NCI-H526 (cell line): ENCODE measurements at regions not wholly inside any gene's neighbourhood (a gene's known extent, or its start where the extent isn't known, plus 50 kb on each side); places are given as distances from the start of the nearest gene placed in this dataset.

ENCODE experiments used
- DNase-seq, 2 experiments: peaks; one replicate each; lab custom pipeline; 2025; lab: John Stamatoyannopoulos, UW

DNA sequence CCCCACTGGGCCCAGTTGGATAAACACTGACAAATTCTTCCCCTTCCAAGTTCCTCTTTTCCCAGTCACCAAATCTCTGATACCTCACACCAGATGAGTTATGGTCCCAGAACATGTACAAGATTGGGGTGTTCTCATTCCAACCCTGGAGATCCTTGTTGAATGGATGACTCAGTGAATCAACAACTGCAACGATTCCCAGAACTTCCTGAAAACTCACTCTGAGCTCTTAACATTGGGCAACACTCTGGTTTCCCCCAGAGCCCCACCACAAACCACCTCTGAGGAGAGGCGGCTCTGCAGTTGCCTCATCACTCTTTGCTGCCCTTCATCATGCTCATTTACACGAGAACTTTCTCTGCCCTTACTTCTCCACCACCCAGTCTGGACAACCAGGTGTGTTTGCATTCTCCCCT lies 115.2 kb downstream of the MRPL14 start:
- DNase-seq: no peak

- no peak for DNase-seq
Measured at GRCh38 chr6:44011350-44011920, 115.8 kb downstream of the MRPL14 start.

GRCh38 chr6:44010411-44011349 lies 116.6 kb downstream of the MRPL14 start:
- DNase-seq: no peak

- DNase-seq: no peak
Measured at GRCh38 chr6:44009425-44010321, 117.6 kb downstream of the MRPL14 start.

- DNase-seq: no peak
Measured at GRCh38 chr6:44008821-44009370, 118.4 kb downstream of the MRPL14 start.

DNA sequence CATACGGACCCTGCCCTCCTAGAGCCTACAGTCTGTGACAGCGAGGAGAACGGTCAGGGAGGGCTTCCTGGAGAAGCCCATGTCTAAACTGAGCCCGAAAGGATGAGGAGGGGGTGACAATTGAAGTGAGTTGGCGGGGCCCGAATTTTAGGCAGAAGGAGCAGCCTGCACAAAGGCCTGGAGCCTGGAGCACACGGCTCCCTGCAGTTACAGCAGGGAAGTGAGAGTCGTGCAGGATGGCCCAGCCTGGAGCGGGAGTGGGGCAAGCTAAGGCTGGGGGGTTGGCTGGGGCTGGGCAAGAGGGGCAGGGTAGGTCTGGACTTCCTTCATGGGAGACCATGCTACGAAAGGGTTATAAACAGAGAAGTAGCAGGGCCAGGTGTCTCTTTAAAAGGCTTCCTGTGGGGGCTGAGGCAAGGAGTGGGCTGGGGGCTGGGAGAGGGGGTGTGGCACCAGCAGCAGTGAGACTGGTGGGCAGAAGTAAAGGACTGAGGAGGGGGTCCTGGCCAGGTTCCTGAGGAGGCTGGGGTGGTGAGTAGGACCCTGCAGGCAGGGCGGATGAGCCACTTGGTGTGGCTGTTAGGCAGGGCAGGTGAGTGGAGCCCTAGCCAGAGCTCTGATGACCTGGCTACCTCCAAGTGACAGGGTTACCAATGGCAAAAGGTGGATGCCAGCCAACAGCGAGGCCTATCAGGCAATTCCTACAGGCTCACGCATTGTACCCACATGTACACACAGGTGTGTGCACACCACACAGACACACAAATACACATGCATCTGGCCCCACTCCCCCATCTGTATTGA lies 119.2 kb downstream of the MRPL14 start:
- DNase-seq: no peak

GRCh38 chr6:44006872-44007303 lies 120.4 kb downstream of the MRPL14 start:
- no peak for DNase-seq

GRCh38 chr6:44006123-44006871 lies 121.0 kb downstream of the MRPL14 start:
- no peak for DNase-seq

- no peak for DNase-seq
Measured at GRCh38 chr6:44005507-44005903, 121.7 kb downstream of the MRPL14 start.

DNA sequence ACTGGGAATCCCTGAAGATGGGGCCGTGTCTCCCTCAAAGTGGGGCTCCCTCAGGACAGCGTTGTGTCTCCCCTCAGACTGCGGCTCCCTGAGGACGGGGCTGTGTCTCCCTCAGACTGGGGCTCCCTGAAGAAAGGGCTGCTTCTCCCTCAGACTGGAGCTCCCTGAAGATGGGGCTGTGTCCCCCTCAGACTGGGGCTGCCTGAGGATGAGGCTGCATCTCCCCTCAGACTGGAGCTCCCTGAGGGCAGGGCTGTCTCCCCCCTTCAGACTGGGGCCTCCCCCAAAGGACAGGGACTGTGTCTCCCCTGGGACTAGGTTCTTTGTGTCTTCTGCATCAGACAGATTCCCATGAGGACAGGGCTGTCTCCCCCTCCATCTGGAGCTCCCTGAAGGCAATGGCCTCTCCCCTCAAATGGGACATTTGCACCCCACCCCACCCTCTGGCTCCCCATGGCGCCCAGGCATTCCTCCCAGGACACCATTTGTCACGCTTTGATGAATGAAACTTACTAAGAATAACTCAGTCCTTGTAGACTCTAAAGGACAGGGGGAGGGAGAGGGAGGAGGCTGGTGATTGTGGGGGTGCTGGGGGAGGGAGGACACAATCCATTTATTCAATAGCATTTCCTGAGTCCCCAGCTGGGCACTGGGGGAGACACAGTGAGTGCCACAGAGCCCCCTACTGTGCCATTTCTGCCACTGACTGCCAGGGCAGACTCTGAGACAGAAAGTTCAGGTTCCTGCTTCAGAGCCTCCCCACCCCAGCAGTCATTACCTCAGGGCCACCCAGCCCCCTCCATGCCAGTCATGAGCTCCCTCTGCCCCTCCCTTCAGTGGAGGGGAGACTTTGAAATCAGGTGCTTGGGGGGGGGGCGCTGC lies 122.4 kb downstream of the MRPL14 start:
- peak in 1 of 2 experiments; percentile 20 for DNase-seq

DNA sequence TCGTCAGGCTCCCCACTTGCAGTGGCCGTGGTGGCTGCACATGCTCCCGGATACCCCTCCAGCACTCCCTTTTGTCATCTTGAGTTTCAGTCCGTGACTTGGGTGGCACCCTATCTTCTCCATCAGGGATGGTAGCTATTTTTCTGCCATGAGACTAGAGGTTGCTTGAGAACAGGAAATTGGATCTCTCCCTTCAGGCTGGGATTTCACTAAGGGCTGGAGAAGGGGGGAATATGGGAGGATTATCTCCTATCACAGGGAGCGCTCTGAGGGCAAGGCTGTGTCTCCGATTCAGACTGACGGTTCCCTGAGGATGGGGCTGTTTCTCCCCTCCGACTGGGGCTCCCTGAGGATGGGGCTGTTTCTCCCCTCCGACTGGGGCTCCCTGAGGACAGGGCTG lies 123.1 kb downstream of the MRPL14 start:
- no peak for DNase-seq

DNA sequence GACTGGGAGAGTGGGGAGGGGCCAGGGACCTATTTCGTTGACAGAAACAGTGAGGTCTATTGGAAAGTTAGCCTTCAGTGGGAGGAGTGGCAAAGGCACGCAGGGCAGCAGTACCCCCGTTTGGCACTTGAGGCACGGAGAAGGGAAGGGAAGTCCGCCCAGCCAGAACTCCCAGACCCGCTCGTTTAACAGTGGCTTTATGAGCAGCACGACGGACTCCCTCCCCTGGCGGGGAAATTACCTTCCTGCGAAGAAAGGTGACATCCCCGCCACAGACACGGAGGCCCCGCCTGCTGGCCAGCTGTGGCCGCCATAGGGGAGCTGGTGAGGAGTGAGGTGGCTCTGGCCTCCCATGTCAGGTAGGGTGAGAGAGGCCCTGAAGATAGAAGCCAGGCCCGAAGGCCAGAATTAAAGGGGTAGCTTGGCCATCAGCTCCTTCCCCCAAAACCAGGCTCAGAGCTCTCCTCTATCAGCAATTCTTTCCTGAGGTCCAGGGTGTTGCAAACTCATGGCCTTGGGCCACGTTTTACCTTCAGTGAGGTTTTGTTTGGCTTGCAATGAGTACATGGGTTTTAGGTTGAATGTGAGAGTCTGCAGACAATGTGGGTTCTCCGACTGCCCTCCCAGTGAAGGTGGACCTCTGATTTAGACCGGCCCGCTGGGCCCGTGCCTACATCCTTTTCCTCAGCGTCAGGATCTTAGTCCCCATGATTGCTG lies 123.7 kb downstream of the MRPL14 start:
- peak in 1 of 2 experiments; percentile 36 for DNase-seq

GRCh38 chr6:44002593-44003344 lies 124.5 kb downstream of the MRPL14 start:
- peak; percentile 41 to 88 for DNase-seq

- DNase-seq: no peak
Measured at GRCh38 chr6:44002067-44002592, 125.1 kb downstream of the MRPL14 start.

DNA sequence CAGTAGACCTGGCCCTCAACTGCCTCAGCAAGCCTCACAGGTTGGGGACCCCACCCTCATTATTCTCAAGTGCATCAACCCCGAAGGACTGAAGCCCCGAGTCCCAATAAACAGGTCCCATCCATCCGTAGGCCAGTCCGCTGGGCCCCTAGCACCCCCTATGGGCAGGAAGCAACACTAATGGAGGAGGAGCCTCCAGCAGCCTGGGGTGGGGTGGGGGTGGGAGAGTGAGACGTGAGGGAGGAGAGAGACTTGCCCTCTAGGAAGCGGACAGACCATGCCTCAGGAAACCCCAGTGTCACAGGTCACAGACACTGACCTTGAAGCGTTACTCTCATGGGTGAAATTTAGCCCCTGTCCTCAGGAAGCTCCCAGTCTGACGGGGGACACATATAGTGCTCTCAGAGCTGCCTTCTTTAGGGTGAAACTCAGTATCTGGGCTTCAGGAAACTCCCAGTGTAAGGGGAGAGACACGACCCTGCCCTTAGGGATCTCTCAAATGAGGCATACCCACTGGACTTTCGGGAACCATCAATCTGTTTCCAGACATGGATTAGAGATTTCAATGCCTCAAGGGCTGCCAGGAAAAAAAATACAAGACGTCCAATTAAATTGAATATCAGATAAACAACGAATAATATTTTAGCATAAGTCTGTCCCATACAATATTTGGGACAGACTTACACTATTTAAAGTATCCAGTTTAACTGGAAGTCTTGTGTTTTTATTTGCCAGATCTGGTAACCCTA lies 125.8 kb downstream of the MRPL14 start:
- DNase-seq: peak in 1 of 2 experiments; percentile 58

GRCh38 chr6:44000164-44000842 lies 126.9 kb downstream of the MRPL14 start:
- no peak for DNase-seq
